GM06990 (cell line): ENCODE measurements at regions not wholly inside any gene's neighbourhood (a gene's known extent, or its start where the extent isn't known, plus 50 kb on each side); places are given as distances from the start of the nearest gene placed in this dataset.

ENCODE experiments used
- DNase-seq: peaks from one replicate; pipeline ENCODE4 v3.0.0-alpha.2; 2011; ENCODE audit not compliant: insufficient read length; ENCODE audit errors: extremely low read depth
- H3K27me3 ChIP-seq: replicated peaks from 2 replicates; pipeline ENCODE4 v1.6.0; 2011; ENCODE audit warnings: low read length; ENCODE audit not compliant: control insufficient read depth, insufficient read depth
- H3K36me3 ChIP-seq: 2 replicates; pipeline ENCODE4 v1.5.1; 2011; ENCODE audit warnings: low read length; ENCODE audit not compliant: control insufficient read depth, insufficient read depth
- H3K4me3 ChIP-seq: replicated peaks from 2 replicates; pipeline ENCODE4 v1.5.1; 2011; ENCODE audit warnings: low read depth, mild to moderate bottlenecking, control low read depth, low read length
- TF ChIP-seq, protein P1 (sequence below): IDR thresholded peaks from 2 replicates; pipeline ENCODE4 v1.5.1; 2011; ENCODE audit warnings: low read length, control low read depth, mild to moderate bottlenecking, inconsistent platforms; ENCODE audit not compliant: insufficient read depth, poor library complexity, severe bottlenecking

- Histone ChIP-seq H3K4me3 (no peak overlapping the region), H3K27me3 (no peaks in the 10 kb centered on the region), H3K36me3 (no peaks in the 10 kb centered on the region)
- DNase-seq, result no peak
- TF ChIP-seq, protein P1, sequence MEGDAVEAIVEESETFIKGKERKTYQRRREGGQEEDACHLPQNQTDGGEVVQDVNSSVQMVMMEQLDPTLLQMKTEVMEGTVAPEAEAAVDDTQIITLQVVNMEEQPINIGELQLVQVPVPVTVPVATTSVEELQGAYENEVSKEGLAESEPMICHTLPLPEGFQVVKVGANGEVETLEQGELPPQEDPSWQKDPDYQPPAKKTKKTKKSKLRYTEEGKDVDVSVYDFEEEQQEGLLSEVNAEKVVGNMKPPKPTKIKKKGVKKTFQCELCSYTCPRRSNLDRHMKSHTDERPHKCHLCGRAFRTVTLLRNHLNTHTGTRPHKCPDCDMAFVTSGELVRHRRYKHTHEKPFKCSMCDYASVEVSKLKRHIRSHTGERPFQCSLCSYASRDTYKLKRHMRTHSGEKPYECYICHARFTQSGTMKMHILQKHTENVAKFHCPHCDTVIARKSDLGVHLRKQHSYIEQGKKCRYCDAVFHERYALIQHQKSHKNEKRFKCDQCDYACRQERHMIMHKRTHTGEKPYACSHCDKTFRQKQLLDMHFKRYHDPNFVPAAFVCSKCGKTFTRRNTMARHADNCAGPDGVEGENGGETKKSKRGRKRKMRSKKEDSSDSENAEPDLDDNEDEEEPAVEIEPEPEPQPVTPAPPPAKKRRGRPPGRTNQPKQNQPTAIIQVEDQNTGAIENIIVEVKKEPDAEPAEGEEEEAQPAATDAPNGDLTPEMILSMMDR, result no peak
These were observed 333.6 kb upstream of the OPRM1 start for GRCh38 chr6:153705429-153705828.

DNA sequence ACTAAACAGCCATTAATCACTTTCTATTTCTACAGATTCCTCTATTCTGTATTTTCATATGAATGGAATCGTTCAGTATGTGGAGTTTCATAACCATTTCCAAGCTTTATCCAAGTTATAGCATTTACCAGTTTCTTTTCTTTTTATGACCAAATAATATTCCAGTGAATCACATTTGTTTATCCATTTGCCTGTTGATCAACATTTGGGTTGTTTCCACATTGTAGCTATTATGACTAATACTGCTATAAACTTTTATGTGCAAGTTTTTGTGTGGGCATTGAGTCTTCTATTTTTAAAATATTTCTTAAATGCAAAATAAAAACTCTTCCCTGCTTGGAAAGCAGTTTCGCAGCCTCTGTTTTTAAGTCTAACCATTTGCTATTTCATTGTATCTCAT lies 336.4 kb upstream of the OPRM1 start:
- no peaks in the 10 kb centered on the region for H3K27me3 ChIP-seq
- H3K36me3 ChIP-seq, result no peaks in the 10 kb centered on the region
- H3K4me3 ChIP-seq, result no peak overlapping the region
- no peak for DNase-seq
- TF ChIP-seq, protein P1, result no peak

GRCh38 chr6:153698637-153699036 lies 340.4 kb upstream of the OPRM1 start:
- Histone ChIP-seq H3K36me3 (no peaks in the 10 kb centered on the region), H3K4me3 (no peak overlapping the region), H3K27me3 (no peaks in the 10 kb centered on the region)
- TF ChIP-seq, protein P1, result no peak
- no peak for DNase-seq

GRCh38 chr6:153698001-153698400 lies 341.0 kb upstream of the OPRM1 start:
- Histone ChIP-seq H3K4me3 (no peak overlapping the region), H3K36me3 (no peaks in the 10 kb centered on the region), H3K27me3 (no peaks in the 10 kb centered on the region)
- TF ChIP-seq, protein P1, result no peak
- no peak for DNase-seq

- no peaks in the 10 kb centered on the region for H3K27me3 ChIP-seq
- TF ChIP-seq, protein P1, result no peak
- no peaks in the 10 kb centered on the region for H3K36me3 ChIP-seq
- H3K4me3 ChIP-seq, result no peak overlapping the region
- no peak for DNase-seq
These were observed 361.5 kb upstream of the OPRM1 start for GRCh38 chr6:153677522-153677921.

- Histone ChIP-seq H3K4me3 (no peak overlapping the region), H3K36me3 (no peaks in the 10 kb centered on the region), H3K27me3 (no peaks in the 10 kb centered on the region)
- DNase-seq, result no peak
- TF ChIP-seq, protein P1, result no peak
These were observed 365.3 kb upstream of the OPRM1 start for GRCh38 chr6:153673750-153674149.
